ENCODE measurements at regions not wholly inside any gene's neighbourhood (a gene's known extent, or its start where the extent isn't known, plus 50 kb on each side); places are given as distances from the start of the nearest gene placed in this dataset.

- no peak overlapping the region for H3K27ac ChIP-seq (ENCODE audit: low read depth, low read length)
- intact Hi-C loops (cut with micrococcal nuclease): no loop called here
- no peaks in the 10 kb centered on the region for H3K9me3 ChIP-seq (ENCODE audit: control insufficient read depth in 1 of 2, insufficient read depth in 1 of 2, low read depth in 1 of 2, low read length in 2 of 2)
- H3K4me3 ChIP-seq (replicated peaks in 1 of 2; ENCODE audit: low read depth in 1 of 2, low read length in 2 of 2): no peak overlapping the region
- no peak overlapping the region for H2AFZ ChIP-seq (ENCODE audit: low read depth, low read length, poor library complexity, severe bottlenecking)
- DNase-seq (ENCODE audit: low read depth, low spot score): no peak
- no peaks in the 10 kb centered on the region for H3K79me2 ChIP-seq (ENCODE audit: insufficient read depth, low read length)
- peaks cover 0 to 8% of the 10 kb centered on the region in 2 experiments; a peak in 2 of 4 replicates for H3K4me1 ChIP-seq (ENCODE audit: control insufficient read depth in 1 of 2, insufficient read depth in 2 of 2, low read length in 2 of 2)
- H4K20me1 ChIP-seq (ENCODE audit: insufficient read depth): no peaks in the 10 kb centered on the region
- no peak overlapping the region for H3K9ac ChIP-seq (ENCODE audit: low read length)
- H3K4me2 ChIP-seq (ENCODE audit: low read length): no peak overlapping the region
- H3K27me3 ChIP-seq (ENCODE audit: insufficient read depth, low read length): no peaks in the 10 kb centered on the region
- TF ChIP-seq CTCF (IDR thresholded peaks at IDR 0.05 in 2 of 3, conservative IDR thresholded peaks at IDR 0.05 in 1 of 3; ENCODE audit: borderline replicate concordance in 1 of 3, insufficient read depth in 1 of 3, low read depth in 2 of 3, low read length in 2 of 3) (no peak), JUND (IDR thresholded peaks at IDR 0.05) (no peak), RAD21 (IDR thresholded peaks at IDR 0.05; ENCODE audit: low read depth) (no peak), CEBPB (IDR thresholded peaks at IDR 0.05; ENCODE audit: low read depth) (no peak)
- ChIA-PET POLR2A (no interaction called here), CTCF (interaction anchor here (1.7 kb wide), 1 partner anchor 19 kb away, joined by 5 read pairs; no protein-coding TSS in a partner anchor), RAD21 (ENCODE audit: low non-redundant PET in 1 of 2, low total read pairs in 2 of 2, uncharacterized antibody in 2 of 2, unreplicated experiment in 2 of 2) (no interaction called here)
- H3K9me2 ChIP-seq (ENCODE audit: insufficient read depth): no peaks in the 10 kb centered on the region
- H3K36me3 ChIP-seq (ENCODE audit: control insufficient read depth in 1 of 2, insufficient read depth in 2 of 2, low read length in 2 of 2): no peaks in the 10 kb centered on the region
- no peak for ATAC-seq
- BruUV-seq (replicated peaks): no TSS peak
Observed at GRCh38 chr12:58367041-58367440, 425.7 kb downstream of the ATP23 start.

GRCh38 chr12:58368001-58368400 lies 426.6 kb downstream of the ATP23 start:
- Histone ChIP-seq H4K20me1 (ENCODE audit: insufficient read depth) (no peaks in the 10 kb centered on the region), H2AFZ (ENCODE audit: low read depth, low read length, poor library complexity, severe bottlenecking) (no peak overlapping the region), H3K36me3 (ENCODE audit: control insufficient read depth in 1 of 2, insufficient read depth in 2 of 2, low read length in 2 of 2) (no peaks in the 10 kb centered on the region), H3K9me2 (ENCODE audit: insufficient read depth) (no peaks in the 10 kb centered on the region), H3K4me3 (replicated peaks in 1 of 2; ENCODE audit: low read depth in 1 of 2, low read length in 2 of 2) (no peak overlapping the region), H3K4me2 (ENCODE audit: low read length) (no peak overlapping the region), H3K27ac (ENCODE audit: low read depth, low read length) (no peak overlapping the region), H3K4me1 (ENCODE audit: control insufficient read depth in 1 of 2, insufficient read depth in 2 of 2, low read length in 2 of 2) (peaks cover 0 to 8% of the 10 kb centered on the region in 2 experiments; a peak in 2 of 4 replicates), H3K9ac (ENCODE audit: low read length) (no peak overlapping the region), H3K9me3 (ENCODE audit: control insufficient read depth in 1 of 2, insufficient read depth in 1 of 2, low read depth in 1 of 2, low read length in 2 of 2) (no peaks in the 10 kb centered on the region), H3K79me2 (ENCODE audit: insufficient read depth, low read length) (no peaks in the 10 kb centered on the region), H3K27me3 (ENCODE audit: insufficient read depth, low read length) (no peaks in the 10 kb centered on the region)
- CTCF ChIA-PET: interaction anchor here (1.7 kb wide), 1 partner anchor 20 kb away, joined by 5 read pairs; no protein-coding TSS in a partner anchor
- no peak for TF ChIP-seq SRF (IDR thresholded peaks at IDR 0.05; ENCODE audit: low read depth)
- no peak for TF ChIP-seq REST (IDR thresholded peaks at IDR 0.05; ENCODE audit: low read depth)
- TF ChIP-seq EGR1 (IDR thresholded peaks at IDR 0.05; ENCODE audit: low read depth): no peak
- no peak for TF ChIP-seq ZFX (IDR thresholded peaks at IDR 0.05)
- no peak for TF ChIP-seq YY1 (IDR thresholded peaks at IDR 0.05; ENCODE audit: extremely low read depth, insufficient replicate concordance, low read depth, low read length)
- no peak for TF ChIP-seq ZBTB33 (IDR thresholded peaks at IDR 0.05; ENCODE audit: extremely low read depth, insufficient replicate concordance, low read length)
- TF ChIP-seq POLR2AphosphoS5 (IDR thresholded peaks at IDR 0.05; ENCODE audit: low read depth, low read length): no peak
- TF ChIP-seq MAX (IDR thresholded peaks at IDR 0.05): no peak
- no peak for TF ChIP-seq CEBPB (IDR thresholded peaks at IDR 0.05; ENCODE audit: low read depth)
- DNase-seq (ENCODE audit: low read depth, low spot score): no peak
- intact Hi-C loops (cut with micrococcal nuclease): no loop called here
- POLR2A ChIA-PET: no interaction called here
- no TSS peak for BruUV-seq (replicated peaks)
- ATAC-seq: no peak
- RAD21 ChIA-PET (ENCODE audit: low non-redundant PET in 1 of 2, low total read pairs in 2 of 2, uncharacterized antibody in 2 of 2, unreplicated experiment in 2 of 2): no interaction called here
